Epidermal melanocyte (primary cell): ENCODE measurements at regions not wholly inside any gene's neighbourhood (a gene's known extent, or its start where the extent isn't known, plus 50 kb on each side); places are given as distances from the start of the nearest gene placed in this dataset.

Experiments
- DNase-seq: peaks from one replicate; pipeline ENCODE4 v3.0.0; 2011; ENCODE audit warnings: low spot score; ENCODE audit not compliant: insufficient read length

GRCh38 chr11:109968299-109968698 lies 124.9 kb upstream of the ZC3H12C start:
- DNase-seq, result no peak

- DNase-seq, result no peak
These were observed 124.4 kb upstream of the ZC3H12C start for GRCh38 chr11:109968781-109969180.

- no peak for DNase-seq
These were observed 122.5 kb upstream of the ZC3H12C start for GRCh38 chr11:109970516-109971183.

DNA sequence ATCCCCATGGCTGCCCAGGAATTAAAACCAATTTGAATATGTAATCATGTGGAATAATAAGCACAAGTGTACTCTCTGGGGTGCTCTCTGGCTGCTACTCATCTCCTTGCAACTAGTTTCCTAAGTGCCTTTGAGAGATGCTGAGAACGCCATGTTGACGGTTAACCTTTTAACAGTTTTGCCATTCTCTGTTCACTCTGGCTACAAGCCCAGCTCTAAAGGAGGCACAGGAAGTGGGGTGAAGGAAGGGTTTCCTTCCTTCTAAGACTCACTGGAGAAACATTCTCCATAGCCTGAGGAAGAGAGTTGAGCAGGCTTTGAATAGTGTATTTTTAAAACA lies 122.0 kb upstream of the ZC3H12C start:
- DNase-seq, result no peak

GRCh38 chr11:109972181-109972715 lies 120.9 kb upstream of the ZC3H12C start:
- DNase-seq, result no peak

GRCh38 chr11:109972939-109973338 lies 120.3 kb upstream of the ZC3H12C start:
- DNase-seq, result no peak

DNA sequence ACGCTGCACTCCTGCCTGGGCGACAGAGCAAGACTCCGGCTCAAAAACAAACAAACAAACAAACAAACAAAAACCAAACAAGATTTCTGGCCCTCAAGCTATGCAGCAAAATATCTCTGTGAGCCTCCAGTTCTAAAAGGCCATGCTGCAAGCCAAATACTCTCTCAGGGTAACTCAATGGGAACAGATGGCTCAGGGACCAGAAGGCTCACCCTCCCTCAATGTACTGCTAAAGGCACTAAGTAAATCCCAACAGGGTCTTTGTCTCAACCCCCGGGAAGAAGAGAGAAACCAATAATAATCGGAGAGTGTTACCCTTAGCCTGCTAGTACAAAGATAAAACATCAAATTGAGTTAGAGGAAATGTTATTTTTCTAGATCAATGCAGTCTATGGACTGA lies 119.7 kb upstream of the ZC3H12C start:
- DNase-seq, result no peak

- DNase-seq, result no peak
These were observed 118.7 kb upstream of the ZC3H12C start for GRCh38 chr11:109974523-109974922.

GRCh38 chr11:109978895-109979294 lies 114.3 kb upstream of the ZC3H12C start:
- DNase-seq, result no peak

DNA sequence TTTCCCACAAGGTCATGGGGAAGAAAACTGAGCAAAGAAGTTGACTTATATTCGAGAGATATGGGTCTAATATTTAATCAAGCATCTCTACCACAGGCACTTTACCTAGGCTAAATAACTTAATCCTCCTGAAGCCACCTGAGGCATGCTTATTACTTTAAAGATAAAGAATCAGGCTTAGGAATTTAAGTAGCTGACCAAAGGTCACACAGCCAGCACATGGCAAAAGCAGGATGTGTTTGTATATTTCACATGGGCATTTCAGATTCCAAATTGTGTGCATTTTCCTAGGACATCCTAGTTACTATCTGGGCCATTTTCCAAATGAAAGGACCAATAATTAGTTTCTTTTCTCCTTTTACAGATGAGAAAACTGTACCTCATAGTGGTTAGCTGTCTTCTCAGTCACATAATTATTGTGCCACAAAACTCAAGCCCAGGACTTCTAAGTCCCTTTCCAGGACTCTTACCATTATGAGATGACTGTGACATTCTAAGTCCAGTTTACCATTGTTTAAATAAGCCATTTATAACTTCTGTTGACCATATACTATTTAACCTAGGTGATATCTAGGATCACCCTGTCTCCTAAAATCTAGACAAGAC lies 112.1 kb upstream of the ZC3H12C start:
- DNase-seq, result no peak

GRCh38 chr11:109983358-109983757 lies 109.8 kb upstream of the ZC3H12C start:
- no peak for DNase-seq

- DNase-seq, result no peak
These were observed 108.4 kb upstream of the ZC3H12C start for GRCh38 chr11:109984634-109985289.

GRCh38 chr11:109986488-109986887 lies 106.7 kb upstream of the ZC3H12C start:
- DNase-seq, result no peak

DNA sequence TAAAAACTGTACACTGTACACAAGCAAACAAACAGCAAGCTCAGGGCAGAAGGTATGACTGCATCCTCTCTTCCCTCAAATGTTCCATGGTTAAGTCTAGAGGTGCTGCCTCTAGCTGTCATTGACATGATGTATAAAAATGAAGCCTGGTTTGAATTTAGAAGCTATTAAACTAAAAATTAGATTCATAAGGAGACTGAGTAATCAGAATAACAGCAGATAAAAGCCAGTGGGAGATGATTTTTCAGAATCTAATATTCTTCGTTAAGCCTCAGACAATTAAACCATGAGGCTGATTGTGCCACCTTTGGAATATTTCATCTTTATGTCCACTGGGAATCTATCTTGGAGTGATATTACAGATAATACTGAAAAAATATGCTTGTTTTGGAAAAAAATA lies 101.4 kb upstream of the ZC3H12C start:
- no peak for DNase-seq

- DNase-seq, result no peak
These were observed 99.4 kb upstream of the ZC3H12C start for GRCh38 chr11:109993786-109994185.

GRCh38 chr11:109994907-109995306 lies 98.3 kb upstream of the ZC3H12C start:
- no peak for DNase-seq

DNA sequence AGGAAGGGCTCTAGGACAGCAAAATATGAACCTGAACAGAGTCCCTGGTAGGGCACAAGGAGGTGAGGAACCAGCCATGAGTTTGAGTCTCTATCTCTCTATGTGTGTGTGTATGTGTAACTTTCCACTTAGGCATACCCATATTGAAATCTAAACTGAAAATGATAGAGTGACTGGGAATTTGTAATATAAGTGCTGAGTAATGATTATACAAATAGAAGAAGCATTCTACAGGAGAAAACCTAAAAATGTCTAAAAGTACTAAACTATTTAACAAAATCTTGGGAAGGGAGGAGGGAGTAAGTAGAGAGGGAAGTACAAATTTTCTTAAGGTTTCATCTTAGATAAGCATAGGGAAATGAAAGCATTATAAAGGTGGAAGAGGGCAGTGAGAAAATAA lies 97.1 kb upstream of the ZC3H12C start:
- no peak for DNase-seq

GRCh38 chr11:109998921-109999320 lies 94.3 kb upstream of the ZC3H12C start:
- DNase-seq, result no peak

DNA sequence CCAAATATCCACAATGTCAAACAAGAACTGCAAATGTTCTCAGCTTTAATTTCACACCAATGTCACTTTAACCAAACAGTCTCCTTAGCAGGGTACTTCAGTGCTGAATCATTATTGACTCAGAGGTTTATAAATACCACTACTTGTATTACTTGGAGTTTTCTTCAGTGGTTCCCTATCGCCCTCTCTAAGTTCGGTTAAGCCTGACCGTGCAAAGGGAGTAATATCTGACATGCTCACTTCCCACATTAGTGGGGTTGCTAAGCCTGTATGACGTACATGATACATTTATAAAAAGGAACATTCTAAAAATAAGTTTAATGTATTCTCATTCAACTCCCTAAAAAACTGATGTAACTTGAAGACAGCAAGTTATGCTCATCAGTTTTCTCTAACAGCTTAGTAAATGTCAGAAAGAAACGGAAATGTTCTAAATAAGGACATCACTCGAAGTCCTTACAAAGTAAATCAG lies 93.1 kb upstream of the ZC3H12C start:
- DNase-seq, result no peak

- no peak for DNase-seq
These were observed 92.3 kb upstream of the ZC3H12C start for GRCh38 chr11:110000850-110001249.

GRCh38 chr11:110003426-110003825 lies 89.8 kb upstream of the ZC3H12C start:
- no peak for DNase-seq

GRCh38 chr11:110011595-110011994 lies 81.6 kb upstream of the ZC3H12C start:
- DNase-seq, result no peak

- no peak for DNase-seq
These were observed 77.5 kb upstream of the ZC3H12C start for GRCh38 chr11:110015695-110016094.
